ENCODE measurements at regions not wholly inside any gene's neighbourhood (a gene's known extent, or its start where the extent isn't known, plus 50 kb on each side); places are given as distances from the start of the nearest gene placed in this dataset.
"Not testable (repeated sequence)": the region's sequence is repeated elsewhere in the genome, so short reads cannot be mapped to it uniquely, and the experiment has no call there.

DNA sequence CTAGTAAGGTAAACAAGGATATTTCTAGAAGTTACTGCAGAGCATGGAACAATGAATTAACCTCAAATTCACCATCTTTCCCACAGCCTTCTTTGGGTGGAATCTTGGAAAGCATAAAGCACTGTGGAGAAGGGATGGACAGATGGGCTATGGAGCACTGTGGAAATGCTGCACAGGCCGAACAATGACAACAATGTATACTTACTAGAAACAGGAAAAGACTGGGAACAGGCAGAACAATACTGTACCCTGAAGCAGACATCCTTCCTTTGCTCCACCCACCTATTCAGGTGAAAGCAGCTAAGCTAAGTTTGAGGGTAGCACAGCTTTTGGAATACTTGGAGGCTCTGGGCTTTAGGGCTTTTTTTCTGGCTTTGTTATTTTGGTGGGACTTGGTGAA lies 250.6 kb upstream of the KLF8 start:
- no peak for ATAC-seq

- ATAC-seq = no peak
These were observed 235.5 kb upstream of the KLF8 start for GRCh38 chrX:55996649-55997048.

DNA sequence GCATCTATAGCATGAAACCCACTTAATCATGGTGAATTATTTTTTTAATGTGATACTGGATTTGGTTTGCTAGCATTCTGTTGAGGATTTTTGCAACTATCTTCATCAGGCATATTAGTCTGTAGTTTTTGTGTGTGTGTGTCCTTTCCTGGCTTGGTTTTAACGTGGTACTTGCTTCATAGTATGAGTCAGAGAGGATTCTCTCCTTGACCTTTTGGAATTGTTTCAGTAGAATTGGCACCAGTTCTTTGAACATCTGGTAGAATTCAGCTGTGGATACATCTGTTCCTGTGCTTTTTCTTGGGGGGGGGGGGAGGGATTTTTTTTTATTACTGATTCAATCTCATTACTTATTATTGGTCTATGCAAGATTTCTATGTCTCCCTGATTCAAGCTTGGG lies 232.0 kb upstream of the KLF8 start:
- ATAC-seq = no peak

DNA sequence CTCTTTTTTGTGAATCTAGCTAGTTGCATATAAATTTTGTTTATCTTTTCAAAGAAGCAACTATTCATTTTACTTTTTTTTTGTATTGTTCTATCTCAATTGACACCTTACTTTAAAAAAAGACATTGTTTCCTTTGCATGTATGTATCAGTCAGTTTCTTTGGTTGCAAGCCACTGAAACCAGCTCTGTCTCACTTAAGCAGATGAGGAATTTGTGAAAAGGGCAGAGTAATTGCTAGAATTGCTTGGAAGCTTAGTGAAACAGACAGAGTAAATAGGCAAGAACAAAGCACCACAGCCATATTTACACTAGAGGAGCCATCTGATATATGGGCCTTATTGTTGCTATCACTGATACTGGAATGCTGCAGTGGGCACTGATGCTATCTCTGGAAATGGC lies 231.4 kb upstream of the KLF8 start:
- no peak for ATAC-seq

- ATAC-seq = no peak
These were observed 206.1 kb upstream of the KLF8 start for GRCh38 chrX:56025872-56026571.

GRCh38 chrX:56026815-56027214 lies 205.3 kb upstream of the KLF8 start:
- no peak for ATAC-seq

- ATAC-seq = no peak
These were observed 203.0 kb upstream of the KLF8 start for GRCh38 chrX:56029188-56029587.

- no peak for ATAC-seq
These were observed 202.5 kb upstream of the KLF8 start for GRCh38 chrX:56029691-56030090.

DNA sequence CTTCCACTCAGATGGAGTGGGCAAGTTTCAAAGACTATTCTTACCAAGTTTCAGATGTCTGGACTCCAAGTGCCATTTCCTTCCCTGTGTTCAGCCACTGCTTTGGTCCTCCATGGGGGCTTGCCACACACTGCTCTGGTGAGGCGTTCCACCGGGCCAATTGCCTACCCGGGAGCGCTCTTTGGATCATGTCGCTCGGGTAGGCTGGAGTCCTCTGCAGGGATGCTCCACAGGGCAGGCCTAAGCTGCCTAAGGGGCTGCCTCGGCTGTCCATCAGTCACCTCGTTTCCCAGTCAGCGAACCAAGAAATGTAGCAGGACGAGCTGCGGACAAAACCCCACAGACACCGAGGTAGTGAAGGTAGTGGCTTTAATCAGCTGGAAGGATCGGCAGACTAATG lies 200.7 kb upstream of the KLF8 start:
- no peak for ATAC-seq

DNA sequence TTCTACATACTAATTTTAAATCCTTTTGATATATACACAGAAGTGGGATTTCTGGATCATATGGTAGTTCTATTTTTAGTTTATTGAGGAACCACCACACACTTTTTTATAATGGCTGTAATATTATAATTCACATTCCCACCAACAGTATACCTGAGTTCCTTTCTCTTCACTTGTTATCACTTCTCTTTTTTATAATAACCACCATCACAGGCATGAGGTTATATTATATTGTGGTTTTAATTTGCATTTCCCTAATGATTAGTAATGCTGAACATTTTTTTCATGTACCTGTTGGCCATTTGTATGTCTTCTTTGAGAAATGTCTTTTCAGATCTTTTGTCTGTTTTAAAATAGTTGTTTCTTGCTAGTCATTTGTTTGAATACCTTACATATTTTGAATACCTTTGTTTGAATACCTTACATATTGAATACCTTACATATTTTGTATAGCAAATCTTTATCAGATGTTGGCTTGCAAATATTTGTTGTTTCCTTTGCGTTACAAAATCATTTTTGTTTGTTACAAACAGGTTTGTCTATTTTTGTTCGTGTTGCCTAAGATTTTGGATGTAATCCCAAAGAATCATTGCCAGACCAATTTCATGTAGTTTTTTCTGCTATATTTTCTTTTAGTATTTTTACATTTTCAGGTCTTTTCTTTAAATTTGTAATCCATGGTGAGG lies 198.5 kb upstream of the KLF8 start:
- no peak for ATAC-seq

GRCh38 chrX:56052673-56053330 lies 179.4 kb upstream of the KLF8 start:
- not testable (repeated sequence) for ATAC-seq

DNA sequence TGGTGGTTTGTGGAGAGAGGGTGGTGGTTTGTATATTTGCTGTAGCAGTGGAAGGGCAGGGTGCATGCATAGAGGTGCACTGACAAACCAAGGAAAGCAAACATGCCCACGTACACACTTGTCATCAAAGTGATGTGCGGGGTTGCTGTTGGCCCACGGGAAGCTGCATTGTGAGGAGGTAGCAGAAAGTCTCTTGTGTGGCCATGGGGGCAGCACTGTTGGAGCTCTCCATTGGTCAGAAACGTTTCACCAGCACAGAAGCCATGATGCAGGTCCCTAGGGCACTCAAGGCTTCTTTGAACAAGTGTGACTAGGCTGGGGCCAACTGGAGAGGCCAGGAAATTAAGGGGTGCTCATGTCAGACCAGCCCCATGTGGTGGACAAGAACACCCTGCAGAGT lies 174.8 kb upstream of the KLF8 start:
- no peak for ATAC-seq

GRCh38 chrX:56066016-56066415 lies 166.1 kb upstream of the KLF8 start:
- ATAC-seq = peak; percentile 26

- peak; percentile 77 for ATAC-seq
These were observed 163.8 kb upstream of the KLF8 start for GRCh38 chrX:56068274-56068758.

DNA sequence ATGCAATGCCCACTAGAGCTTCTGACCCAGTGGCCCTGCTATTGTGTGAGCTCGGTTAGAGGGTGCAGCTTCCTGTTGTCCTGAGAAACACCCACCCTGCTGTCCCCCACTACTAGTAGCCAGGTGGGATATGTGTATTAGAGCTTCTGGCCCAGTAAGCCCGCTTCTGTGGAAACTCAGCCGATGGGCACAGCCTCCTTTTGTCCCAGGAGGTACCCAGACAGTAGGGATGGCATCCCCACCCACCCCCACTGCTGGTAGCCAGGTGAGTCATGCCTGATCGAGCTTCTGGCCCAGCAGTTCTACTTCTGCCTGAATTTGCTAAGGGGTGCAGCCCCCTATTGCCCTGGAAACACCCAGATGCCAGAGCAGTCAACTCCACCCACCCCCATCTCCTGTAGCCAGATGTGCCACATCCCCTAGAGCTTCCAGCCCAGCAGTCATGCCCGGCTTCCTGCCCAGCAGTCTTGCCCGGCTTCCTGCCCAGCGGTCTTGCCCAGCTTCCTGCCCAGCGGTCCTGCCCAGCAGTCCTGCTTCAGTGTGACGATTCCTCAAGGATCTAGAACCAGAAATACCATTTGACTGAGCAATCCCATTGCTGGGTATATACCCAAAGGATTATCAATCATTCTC lies 162.7 kb upstream of the KLF8 start:
- ATAC-seq = no peak

DNA sequence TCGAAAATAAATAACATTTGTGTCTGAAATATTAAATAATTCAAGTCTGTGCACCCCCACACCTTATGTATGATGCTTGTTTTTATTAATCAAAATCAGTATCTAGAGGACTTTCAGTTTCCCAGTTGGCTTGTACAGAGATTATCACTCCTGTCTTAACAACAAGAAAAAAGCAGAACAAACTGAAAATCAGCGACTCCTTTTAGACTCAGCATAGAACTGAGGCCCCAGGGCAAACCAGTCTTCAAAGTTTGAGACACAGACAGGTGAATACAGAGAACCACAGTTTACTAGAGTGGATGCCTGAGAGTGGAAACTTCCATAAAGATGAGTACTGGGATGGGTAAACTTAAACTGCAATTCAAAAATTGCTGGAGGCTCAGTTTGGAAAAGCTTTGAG lies 142.8 kb upstream of the KLF8 start:
- no peak for ATAC-seq

DNA sequence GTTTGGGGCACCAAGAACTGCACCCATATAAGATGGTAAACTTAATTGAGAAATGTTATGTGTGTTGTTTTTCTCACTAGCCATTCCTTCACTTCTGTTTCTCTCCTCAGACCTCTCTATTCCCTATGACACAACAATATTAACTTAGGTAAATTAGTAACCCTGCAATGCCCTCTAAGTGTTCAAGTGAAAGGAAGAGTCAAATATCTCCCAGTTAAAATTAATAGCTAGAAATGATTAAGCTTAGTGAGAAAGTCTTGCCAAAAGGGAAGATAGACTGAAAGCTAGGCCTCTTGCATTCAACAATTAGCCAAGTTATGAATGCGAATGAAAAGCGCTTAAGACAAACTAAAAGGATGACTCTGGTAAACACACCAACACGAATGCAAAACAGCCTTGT lies 132.9 kb upstream of the KLF8 start:
- ATAC-seq = no peak

DNA sequence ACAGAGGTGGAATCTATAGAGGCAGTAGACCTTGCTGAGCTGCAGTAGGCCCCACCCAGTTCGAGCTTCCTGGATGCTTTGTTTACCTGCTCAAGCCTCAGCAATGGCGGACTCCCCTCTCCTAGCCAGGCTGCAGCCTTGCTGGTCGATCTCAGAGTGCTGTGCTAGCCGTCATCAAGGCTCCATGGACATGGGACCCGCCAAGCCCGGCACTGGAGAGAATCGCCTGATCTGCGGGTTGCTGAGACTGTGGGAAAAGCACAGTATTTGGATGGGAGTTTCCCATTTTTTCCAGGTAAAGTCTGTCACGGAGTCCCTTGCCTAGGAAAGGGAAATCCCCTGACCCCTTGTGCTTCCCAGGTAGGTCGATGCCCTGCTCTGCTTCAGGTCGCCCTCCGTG lies 124.8 kb upstream of the KLF8 start:
- no peak for ATAC-seq

- no peak for ATAC-seq
These were observed 118.2 kb upstream of the KLF8 start for GRCh38 chrX:56113785-56114436.

GRCh38 chrX:56114437-56114787 lies 117.7 kb upstream of the KLF8 start:
- no peak for ATAC-seq

DNA sequence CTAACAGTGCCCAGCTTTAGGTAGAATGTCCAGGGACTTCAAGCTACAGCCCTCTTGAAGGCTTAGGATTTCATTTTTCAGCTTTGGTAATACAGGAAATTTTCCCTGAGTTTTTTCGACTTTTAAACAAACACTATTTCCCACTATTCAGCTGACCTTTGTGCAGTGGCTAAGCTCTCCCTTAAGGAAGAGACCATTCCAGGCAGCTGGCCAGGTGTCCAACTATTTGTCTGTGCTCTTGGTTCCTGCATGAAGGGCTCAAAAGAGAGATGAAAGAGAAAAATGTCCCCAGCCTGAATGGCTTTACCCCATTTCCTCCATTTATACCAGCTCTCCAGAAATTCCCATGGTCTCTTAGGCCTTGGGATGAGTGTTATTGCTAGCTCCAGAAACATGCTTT lies 111.9 kb upstream of the KLF8 start:
- ATAC-seq = no peak

GRCh38 chrX:56125946-56126345 lies 106.2 kb upstream of the KLF8 start:
- no peak for ATAC-seq

- no peak for ATAC-seq
These were observed 102.1 kb upstream of the KLF8 start for GRCh38 chrX:56130031-56130430.

All from esophagus mucosa (tissue), 1 donor.